GM12878 (cell line): ENCODE measurements at regions not wholly inside any gene's neighbourhood (a gene's known extent, or its start where the extent isn't known, plus 50 kb on each side); places are given as distances from the start of the nearest gene placed in this dataset.

Experiments used
- ATAC-seq: fragments of 200-7000 bp; cut with Tn5 transposase; 3 replicates; pipeline ENCODE4 v1.9.1; 2020; ENCODE audit warnings: mild to moderate bottlenecking, moderate library complexity
- BruUV-seq: library from RNA; stranded (reverse); fragments of 400-500 nt; replicated peaks from 2 replicates; lab custom pipeline; 2021; lab: Mats Ljungman, UMichigan
- CTCF ChIA-PET: fragments of 300-600 bp; sonication (Branson Sonifier 250); formaldehyde crosslinking; extraction: SDS; loops from one replicate; lab custom pipeline; 2021; ENCODE audit warnings: inconsistent platforms; lab: Yijun Ruan, JAX
- POLR2A ChIA-PET: fragments of 350-600 bp; formaldehyde crosslinking; extraction: SDS; loops from one replicate; lab custom pipeline; 2021; ENCODE audit warnings: inconsistent platforms; lab: Charles Lee
- RAD21 ChIA-PET: fragments of 300-600 bp; sonication (Branson Sonifier 250); formaldehyde crosslinking; loops from one replicate; lab custom pipeline; 2023; ENCODE audit warnings: antibody characterized with exemption; ENCODE audit not compliant: unreplicated experiment; lab: Charles Lee
- SMC1A ChIA-PET: fragments of 300-600 bp; sonication (Branson Sonifier 250); formaldehyde crosslinking; loops from one replicate; lab custom pipeline; 2023; ENCODE audit not compliant: unreplicated experiment, uncharacterized antibody; lab: Charles Lee
- DNase-seq: peaks from one replicate; pipeline ENCODE4 v3.0.0-alpha.2; 2011; ENCODE audit warnings: low read depth, low spot score
- FAIRE-seq: peaks from 3 replicates; lab custom pipeline; 2011; peaks lifted over from hg19 to GRCh38; lab: Jason Lieb, UNC
- H2AFZ ChIP-seq: 2 replicates; pipeline ENCODE4 v1.6.0; 2011; ENCODE audit warnings: low read depth, low read length, control low read depth; ENCODE audit not compliant: control insufficient read depth
- H3K27ac ChIP-seq: 2 replicates; pipeline ENCODE4 v1.5.1; 2011; ENCODE audit warnings: control low read depth; ENCODE audit not compliant: control insufficient read depth, insufficient read depth
- H3K27me3 ChIP-seq, 2 experiments: replicated peaks in 1 of 2; 2 replicates each; pipeline versions ENCODE4 v1.6.0 to v1.6.1; 2011; ENCODE audit warnings: low read length in 1 of 2; ENCODE audit not compliant: control insufficient read depth in 2 of 2, insufficient read depth in 2 of 2
- H3K36me3 ChIP-seq, 2 experiments: 2 replicates each; pipeline ENCODE4 v1.5.1; 2011; ENCODE audit warnings: low read length in 1 of 2; ENCODE audit not compliant: control insufficient read depth in 2 of 2, insufficient read depth in 2 of 2
- H3K4me1 ChIP-seq: 2 replicates; pipeline ENCODE4 v1.6.1; 2011; ENCODE audit warnings: mild to moderate bottlenecking, low read length, moderate library complexity, mixed read lengths; ENCODE audit not compliant: control insufficient read depth, insufficient read depth
- H3K4me2 ChIP-seq: 2 replicates; pipeline ENCODE4 v1.6.0; 2011; ENCODE audit warnings: control low read depth; ENCODE audit not compliant: control insufficient read depth, insufficient read depth
- H3K4me3 ChIP-seq: fragments of 200-600 bp; sonication (generic); 2 replicates; pipeline ENCODE4 v1.5.1; 2016
- H3K79me2 ChIP-seq: 2 replicates; pipeline ENCODE4 v1.6.0; 2011; ENCODE audit warnings: low read length; ENCODE audit not compliant: control insufficient read depth, insufficient read depth
- H3K9ac ChIP-seq: 2 replicates; pipeline ENCODE4 v1.8.0; 2011; ENCODE audit warnings: low read length, control low read depth, mixed read lengths; ENCODE audit not compliant: control insufficient read depth, insufficient read depth
- H3K9me3 ChIP-seq: replicated peaks from 3 replicates; pipeline ENCODE4 v1.5.1; 2011; ENCODE audit warnings: mild to moderate bottlenecking, low read length; ENCODE audit not compliant: control insufficient read depth, insufficient read depth
- H4K20me1 ChIP-seq: 2 replicates; pipeline ENCODE4 v1.6.0; 2011; ENCODE audit not compliant: control insufficient read depth, insufficient read depth
- ATF7 ChIP-seq: fragments of 450-650 bp; IDR thresholded peaks from 2 replicates; pipeline ENCODE4 v1.6.1; 2016; ENCODE audit warnings: low read depth, mild to moderate bottlenecking
- JUNB ChIP-seq: IDR thresholded peaks from 2 replicates; pipeline ENCODE4 v1.6.1; 2016; ENCODE audit warnings: antibody characterized with exemption, mild to moderate bottlenecking
- KAT2A ChIP-seq: conservative IDR thresholded peaks from 2 replicates; pipeline ENCODE4 v1.6.1; 2011; ENCODE audit warnings: low read depth, low read length; ENCODE audit not compliant: control insufficient read depth
- PAX8 ChIP-seq: fragments of 450-650 bp; IDR thresholded peaks from 2 replicates; pipeline ENCODE4 v1.6.1; 2017; ENCODE audit warnings: mild to moderate bottlenecking, moderate library complexity
- RFX5 ChIP-seq: IDR thresholded peaks from 2 replicates; pipeline ENCODE4 v1.6.1; 2011; ENCODE audit warnings: low read depth, low read length, improper control_type of control experiment
- WGBS: methylation state at CpG from one replicate; pipeline ENCODE4 v1.1.6; 2016; ENCODE audit warnings: low lambda C conversion rate; ENCODE audit not compliant: insufficient replicate concordance, insufficient coverage; ENCODE audit errors: missing lambda C conversion rate; 5-methylcytosine and 5-hydroxymethylcytosine counted together
- in situ Hi-C: fragments of 300-500 bp; cut with MboI; formaldehyde crosslinking; loops from 9 replicates; pipeline ENCODE4 v1.14.3; 2018; ENCODE audit warnings: mixed read lengths
- intact Hi-C: fragments of 100-400 bp; cut with micrococcal nuclease; formaldehyde crosslinking; loops from one replicate; pipeline ENCODE4 v1.14.2; 2022; ENCODE audit not compliant: unreplicated experiment
- TF ChIP-seq, protein P1 (sequence below): fragments of 450-650 bp; IDR thresholded peaks from 2 replicates; pipeline ENCODE4 v1.6.1; 2016; ENCODE audit warnings: mild to moderate bottlenecking
- TF ChIP-seq, protein P2 (sequence below), 3 experiments: IDR thresholded peaks in 2 of 3; conservative IDR thresholded peaks in 1 of 3; 2 replicates each; pipeline ENCODE4 v1.5.1; 2011; ENCODE audit warnings: low read depth in 3 of 3, low read length in 3 of 3, mild to moderate bottlenecking in 3 of 3, control low read depth in 2 of 3, moderate library complexity in 2 of 3, inconsistent platforms in 1 of 3, mixed read lengths in 1 of 3; ENCODE audit not compliant: control insufficient read depth in 2 of 3, insufficient read depth in 1 of 3; ENCODE audit errors: extremely low read depth in 1 of 3
- TF ChIP-seq, protein P3 (sequence below): fragments of 450-650 bp; formaldehyde crosslinking; IDR thresholded peaks from 2 replicates; pipeline ENCODE4 v1.4.0; 2022; ENCODE audit warnings: mild to moderate bottlenecking, moderate library complexity
- TF ChIP-seq, protein P4 (sequence below): fragments of 450-650 bp; IDR thresholded peaks from 2 replicates; pipeline ENCODE4 v1.6.1; 2017; ENCODE audit warnings: low read depth, mild to moderate bottlenecking, moderate library complexity
- TF ChIP-seq, protein P5 (sequence below): IDR thresholded peaks from 2 replicates; pipeline ENCODE4 v1.6.1; 2012; ENCODE audit warnings: low read depth, low read length, improper control_type of control experiment
- TF ChIP-seq, protein P6 (sequence below): fragments of 450-650 bp; IDR thresholded peaks from 2 replicates; pipeline ENCODE4 v1.6.1; 2017; ENCODE audit warnings: antibody characterized with exemption, mild to moderate bottlenecking, moderate library complexity

DNA sequence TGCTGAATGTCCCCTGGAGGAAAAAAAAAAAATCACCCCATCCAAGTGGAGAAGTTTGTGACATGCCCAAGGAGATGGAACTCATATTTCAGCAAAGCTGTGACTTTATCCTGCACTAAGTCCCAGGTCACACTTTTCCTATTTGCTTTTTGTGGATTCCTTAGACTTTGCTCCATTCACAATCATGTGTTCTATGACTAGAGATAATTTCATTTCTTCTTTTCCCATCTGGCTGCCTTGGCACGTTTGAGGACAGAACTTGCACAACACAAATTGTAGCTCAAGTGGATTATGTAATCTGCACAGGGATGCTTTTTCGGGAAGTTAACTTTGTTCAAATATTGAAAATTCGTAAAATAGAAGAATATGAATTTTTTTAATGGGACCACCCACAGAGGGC lies 100.7 kb upstream of the PTPN1 start (continued):
- TF ChIP-seq, protein P1, sequence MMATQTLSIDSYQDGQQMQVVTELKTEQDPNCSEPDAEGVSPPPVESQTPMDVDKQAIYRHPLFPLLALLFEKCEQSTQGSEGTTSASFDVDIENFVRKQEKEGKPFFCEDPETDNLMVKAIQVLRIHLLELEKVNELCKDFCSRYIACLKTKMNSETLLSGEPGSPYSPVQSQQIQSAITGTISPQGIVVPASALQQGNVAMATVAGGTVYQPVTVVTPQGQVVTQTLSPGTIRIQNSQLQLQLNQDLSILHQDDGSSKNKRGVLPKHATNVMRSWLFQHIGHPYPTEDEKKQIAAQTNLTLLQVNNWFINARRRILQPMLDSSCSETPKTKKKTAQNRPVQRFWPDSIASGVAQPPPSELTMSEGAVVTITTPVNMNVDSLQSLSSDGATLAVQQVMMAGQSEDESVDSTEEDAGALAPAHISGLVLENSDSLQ = no peak

DNA sequence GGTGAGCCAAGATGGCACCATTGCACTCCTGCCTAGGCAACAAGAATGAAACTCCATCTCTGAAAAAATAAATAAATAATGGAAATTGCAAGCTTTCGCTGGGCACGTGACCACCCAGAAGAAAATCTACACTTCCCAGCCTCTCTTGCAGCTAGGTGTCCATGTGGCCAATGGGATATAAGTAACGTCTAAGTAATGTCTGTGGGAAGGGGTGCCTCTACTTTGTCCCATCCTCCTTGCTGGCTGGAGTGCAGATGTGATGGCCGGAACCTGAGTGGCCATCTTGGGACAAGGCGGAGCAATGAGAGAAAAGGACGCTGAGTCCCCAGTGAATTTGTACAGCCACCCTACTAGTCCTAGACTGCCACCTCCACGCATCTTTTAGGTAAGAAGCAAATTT lies 99.8 kb upstream of the PTPN1 start:
- Histone ChIP-seq H3K79me2 (no peaks in the 10 kb centered on the region), H2AFZ (no peak overlapping the region), H3K27me3 (no peaks in the 10 kb centered on the region; a peak in 3 of 4 replicates), H4K20me1 (no peaks in the 10 kb centered on the region), H3K4me1 (no peaks in the 10 kb centered on the region), H3K36me3 (no peaks in the 10 kb centered on the region), H3K4me2 (no peak overlapping the region), H3K27ac (no peak overlapping the region), H3K4me3 (no peak overlapping the region), H3K9ac (no peak overlapping the region), H3K9me3 (no peaks in the 10 kb centered on the region; the same call in 2 of the 3 replicates)
- ChIA-PET RAD21 (no interaction called here), POLR2A (no interaction called here), SMC1A (no interaction called here), CTCF (no interaction called here)
- no peak for DNase-seq
- intact Hi-C loops = no loop called here
- in situ Hi-C loops = no loop called here
- BruUV-seq = no TSS peak
- FAIRE-seq = no peak
- ATAC-seq = no peak
- 60% methylated on average over 7 of the region's 7 CpGs for WGBS
- TF ChIP-seq, protein P2, sequence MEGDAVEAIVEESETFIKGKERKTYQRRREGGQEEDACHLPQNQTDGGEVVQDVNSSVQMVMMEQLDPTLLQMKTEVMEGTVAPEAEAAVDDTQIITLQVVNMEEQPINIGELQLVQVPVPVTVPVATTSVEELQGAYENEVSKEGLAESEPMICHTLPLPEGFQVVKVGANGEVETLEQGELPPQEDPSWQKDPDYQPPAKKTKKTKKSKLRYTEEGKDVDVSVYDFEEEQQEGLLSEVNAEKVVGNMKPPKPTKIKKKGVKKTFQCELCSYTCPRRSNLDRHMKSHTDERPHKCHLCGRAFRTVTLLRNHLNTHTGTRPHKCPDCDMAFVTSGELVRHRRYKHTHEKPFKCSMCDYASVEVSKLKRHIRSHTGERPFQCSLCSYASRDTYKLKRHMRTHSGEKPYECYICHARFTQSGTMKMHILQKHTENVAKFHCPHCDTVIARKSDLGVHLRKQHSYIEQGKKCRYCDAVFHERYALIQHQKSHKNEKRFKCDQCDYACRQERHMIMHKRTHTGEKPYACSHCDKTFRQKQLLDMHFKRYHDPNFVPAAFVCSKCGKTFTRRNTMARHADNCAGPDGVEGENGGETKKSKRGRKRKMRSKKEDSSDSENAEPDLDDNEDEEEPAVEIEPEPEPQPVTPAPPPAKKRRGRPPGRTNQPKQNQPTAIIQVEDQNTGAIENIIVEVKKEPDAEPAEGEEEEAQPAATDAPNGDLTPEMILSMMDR (IDR thresholded peaks at IDR 0.05 in 2 of 3, conservative IDR thresholded peaks at IDR 0.05 in 1 of 3; ENCODE audit: control insufficient read depth in 2 of 3, extremely low read depth in 1 of 3, insufficient read depth in 1 of 3, low read depth in 3 of 3, low read length in 3 of 3) = no peak
- TF ChIP-seq, protein P3, sequence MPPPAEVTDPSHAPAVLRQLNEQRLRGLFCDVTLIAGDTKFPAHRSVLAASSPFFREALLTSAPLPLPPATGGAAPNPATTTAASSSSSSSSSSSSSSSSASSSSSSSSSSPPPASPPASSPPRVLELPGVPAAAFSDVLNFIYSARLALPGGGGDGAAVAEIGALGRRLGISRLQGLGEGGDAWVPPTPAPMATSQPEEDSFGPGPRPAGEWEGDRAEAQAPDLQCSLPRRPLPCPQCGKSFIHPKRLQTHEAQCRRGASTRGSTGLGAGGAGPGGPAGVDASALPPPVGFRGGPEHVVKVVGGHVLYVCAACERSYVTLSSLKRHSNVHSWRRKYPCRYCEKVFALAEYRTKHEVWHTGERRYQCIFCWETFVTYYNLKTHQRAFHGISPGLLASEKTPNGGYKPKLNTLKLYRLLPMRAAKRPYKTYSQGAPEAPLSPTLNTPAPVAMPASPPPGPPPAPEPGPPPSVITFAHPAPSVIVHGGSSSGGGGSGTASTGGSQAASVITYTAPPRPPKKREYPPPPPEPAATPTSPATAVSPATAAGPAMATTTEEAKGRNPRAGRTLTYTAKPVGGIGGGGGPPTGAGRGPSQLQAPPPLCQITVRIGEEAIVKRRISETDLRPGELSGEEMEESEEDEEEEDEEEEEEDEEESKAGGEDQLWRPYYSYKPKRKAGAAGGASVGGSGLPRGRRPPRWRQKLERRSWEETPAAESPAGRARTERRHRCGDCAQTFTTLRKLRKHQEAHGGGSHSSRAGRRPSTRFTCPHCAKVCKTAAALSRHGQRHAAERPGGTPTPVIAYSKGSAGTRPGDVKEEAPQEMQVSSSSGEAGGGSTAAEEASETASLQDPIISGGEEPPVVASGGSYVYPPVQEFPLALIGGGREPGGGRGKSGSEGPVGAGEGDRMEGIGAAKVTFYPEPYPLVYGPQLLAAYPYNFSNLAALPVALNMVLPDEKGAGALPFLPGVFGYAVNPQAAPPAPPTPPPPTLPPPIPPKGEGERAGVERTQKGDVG (CRISPR knock-in tag) = no peak
- TF ChIP-seq JUNB (no peak), ATF7 (no peak), KAT2A (no peak), RFX5 (no peak), PAX8 (no peak)
- TF ChIP-seq, protein P4, sequence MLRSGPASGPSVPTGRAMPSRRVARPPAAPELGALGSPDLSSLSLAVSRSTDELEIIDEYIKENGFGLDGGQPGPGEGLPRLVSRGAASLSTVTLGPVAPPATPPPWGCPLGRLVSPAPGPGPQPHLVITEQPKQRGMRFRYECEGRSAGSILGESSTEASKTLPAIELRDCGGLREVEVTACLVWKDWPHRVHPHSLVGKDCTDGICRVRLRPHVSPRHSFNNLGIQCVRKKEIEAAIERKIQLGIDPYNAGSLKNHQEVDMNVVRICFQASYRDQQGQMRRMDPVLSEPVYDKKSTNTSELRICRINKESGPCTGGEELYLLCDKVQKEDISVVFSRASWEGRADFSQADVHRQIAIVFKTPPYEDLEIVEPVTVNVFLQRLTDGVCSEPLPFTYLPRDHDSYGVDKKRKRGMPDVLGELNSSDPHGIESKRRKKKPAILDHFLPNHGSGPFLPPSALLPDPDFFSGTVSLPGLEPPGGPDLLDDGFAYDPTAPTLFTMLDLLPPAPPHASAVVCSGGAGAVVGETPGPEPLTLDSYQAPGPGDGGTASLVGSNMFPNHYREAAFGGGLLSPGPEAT = no peak
- TF ChIP-seq, protein P5, sequence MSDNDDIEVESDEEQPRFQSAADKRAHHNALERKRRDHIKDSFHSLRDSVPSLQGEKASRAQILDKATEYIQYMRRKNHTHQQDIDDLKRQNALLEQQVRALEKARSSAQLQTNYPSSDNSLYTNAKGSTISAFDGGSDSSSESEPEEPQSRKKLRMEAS = no peak
- TF ChIP-seq, protein P6, sequence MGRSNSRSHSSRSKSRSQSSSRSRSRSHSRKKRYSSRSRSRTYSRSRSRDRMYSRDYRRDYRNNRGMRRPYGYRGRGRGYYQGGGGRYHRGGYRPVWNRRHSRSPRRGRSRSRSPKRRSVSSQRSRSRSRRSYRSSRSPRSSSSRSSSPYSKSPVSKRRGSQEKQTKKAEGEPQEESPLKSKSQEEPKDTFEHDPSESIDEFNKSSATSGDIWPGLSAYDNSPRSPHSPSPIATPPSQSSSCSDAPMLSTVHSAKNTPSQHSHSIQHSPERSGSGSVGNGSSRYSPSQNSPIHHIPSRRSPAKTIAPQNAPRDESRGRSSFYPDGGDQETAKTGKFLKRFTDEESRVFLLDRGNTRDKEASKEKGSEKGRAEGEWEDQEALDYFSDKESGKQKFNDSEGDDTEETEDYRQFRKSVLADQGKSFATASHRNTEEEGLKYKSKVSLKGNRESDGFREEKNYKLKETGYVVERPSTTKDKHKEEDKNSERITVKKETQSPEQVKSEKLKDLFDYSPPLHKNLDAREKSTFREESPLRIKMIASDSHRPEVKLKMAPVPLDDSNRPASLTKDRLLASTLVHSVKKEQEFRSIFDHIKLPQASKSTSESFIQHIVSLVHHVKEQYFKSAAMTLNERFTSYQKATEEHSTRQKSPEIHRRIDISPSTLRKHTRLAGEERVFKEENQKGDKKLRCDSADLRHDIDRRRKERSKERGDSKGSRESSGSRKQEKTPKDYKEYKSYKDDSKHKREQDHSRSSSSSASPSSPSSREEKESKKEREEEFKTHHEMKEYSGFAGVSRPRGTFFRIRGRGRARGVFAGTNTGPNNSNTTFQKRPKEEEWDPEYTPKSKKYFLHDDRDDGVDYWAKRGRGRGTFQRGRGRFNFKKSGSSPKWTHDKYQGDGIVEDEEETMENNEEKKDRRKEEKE = no peak
